ENCODE measurements at regions not wholly inside any gene's neighbourhood (a gene's known extent, or its start where the extent isn't known, plus 50 kb on each side); places are given as distances from the start of the nearest gene placed in this dataset.
A peak's percentile ranks its signal among the peaks of the same experiment; 100 is the strongest.

GRCh38 chr13:76398425-76398824 lies 487.8 kb downstream of the KCTD12 start:
- no peak overlapping the region for H3K4me3 ChIP-seq (ENCODE audit: low read length)
- no peak for TF ChIP-seq CTCF (conservative IDR thresholded peaks at IDR 0.05; ENCODE audit: low read length)
- DNase-seq (ENCODE audit: low read depth): no peak

- no peak overlapping the region for H3K4me3 ChIP-seq (ENCODE audit: low read length)
- no peak for DNase-seq (ENCODE audit: low read depth)
- TF ChIP-seq CTCF (conservative IDR thresholded peaks at IDR 0.05; ENCODE audit: low read length): no peak
Observed at GRCh38 chr13:76397413-76397812, 488.8 kb downstream of the KCTD12 start.

- DNase-seq (ENCODE audit: low read depth): no peak
Observed at GRCh38 chr13:76389321-76389720, 496.9 kb downstream of the KCTD12 start.

GRCh38 chr13:76387566-76387965 lies 498.6 kb downstream of the KCTD12 start:
- no peak overlapping the region for H3K4me3 ChIP-seq (ENCODE audit: low read length)
- TF ChIP-seq CTCF (conservative IDR thresholded peaks at IDR 0.05; ENCODE audit: low read length): no peak
- DNase-seq (ENCODE audit: low read depth): no peak

More at GRCh38 chr13:76389321-76389720, 496.9 kb downstream of the KCTD12 start:
- no peak overlapping the region for H3K4me3 ChIP-seq (ENCODE audit: low read length)
- no peak for TF ChIP-seq CTCF (conservative IDR thresholded peaks at IDR 0.05; ENCODE audit: low read length)

- no peak for TF ChIP-seq CTCF (conservative IDR thresholded peaks at IDR 0.05; ENCODE audit: low read length)
- no peak for DNase-seq (ENCODE audit: low read depth)
- H3K4me3 ChIP-seq (ENCODE audit: low read length): no peak overlapping the region
Observed at GRCh38 chr13:76386321-76386720, 499.9 kb downstream of the KCTD12 start.

- no peak overlapping the region for H3K4me3 ChIP-seq (ENCODE audit: low read length)
- no peak for TF ChIP-seq CTCF (conservative IDR thresholded peaks at IDR 0.05; ENCODE audit: low read length)
- no peak for DNase-seq (ENCODE audit: low read depth)
Observed at GRCh38 chr13:76385586-76385985, 500.6 kb downstream of the KCTD12 start.

- H3K4me3 ChIP-seq (ENCODE audit: low read length): no peak overlapping the region
- DNase-seq (ENCODE audit: low read depth): peak; percentile 83
- no peak for TF ChIP-seq CTCF (conservative IDR thresholded peaks at IDR 0.05; ENCODE audit: low read length)
Observed at GRCh38 chr13:76383676-76384461, 502.3 kb downstream of the KCTD12 start.

Measured in AG10803 (cell line).